ENCODE measurements at regions not wholly inside any gene's neighbourhood (a gene's known extent, or its start where the extent isn't known, plus 50 kb on each side); places are given as distances from the start of the nearest gene placed in this dataset.
"Not testable (repeated sequence)": the region's sequence is repeated elsewhere in the genome, so short reads cannot be mapped to it uniquely, and the experiment has no call there.

GRCh38 chr10:27388761-27389399, 115.2 kb upstream of the RAB18 start:
- DNase-seq: no peak

GRCh38 chr10:27383595-27384542, 120.2 kb upstream of the RAB18 start:
- no peak for DNase-seq

- no peak for DNase-seq
Observed at GRCh38 chr10:27382176-27382575, 121.9 kb upstream of the RAB18 start.

GRCh38 chr10:27380929-27381358, 123.2 kb upstream of the RAB18 start:
- no peak for DNase-seq

- not testable (repeated sequence) for DNase-seq
Observed at GRCh38 chr10:27379041-27379440, 125.1 kb upstream of the RAB18 start.

GRCh38 chr10:27373566-27374160, 130.4 kb upstream of the RAB18 start:
- DNase-seq: no peak

GRCh38 chr10:27372095-27372494, 131.5 kb upstream of the ACBD5 start:
- DNase-seq: no peak

- not testable (repeated sequence) for DNase-seq
Observed at GRCh38 chr10:27371375-27371774, 130.8 kb upstream of the ACBD5 start.

- no peak for DNase-seq
Observed at GRCh38 chr10:27369880-27370279, 129.3 kb upstream of the ACBD5 start.

- DNase-seq: no peak
Observed at GRCh38 chr10:27368706-27369105, 128.1 kb upstream of the ACBD5 start.

GRCh38 chr10:27366769-27367168, 126.2 kb upstream of the ACBD5 start:
- DNase-seq: no peak

- no peak for DNase-seq
Observed at GRCh38 chr10:27364028-27364427, 123.4 kb upstream of the ACBD5 start.

- DNase-seq: peak; percentile 84
Observed at GRCh38 chr10:27360581-27361172, 120.1 kb upstream of the ACBD5 start.

GRCh38 chr10:27359792-27360355, 119.3 kb upstream of the ACBD5 start:
- no peak for DNase-seq

- no peak for DNase-seq
Observed at GRCh38 chr10:27356738-27357137, 116.1 kb upstream of the ACBD5 start.

- no peak for DNase-seq
Observed at GRCh38 chr10:27355918-27356573, 115.4 kb upstream of the ACBD5 start.

GRCh38 chr10:27354643-27355270, 114.2 kb upstream of the ACBD5 start:
- not testable (repeated sequence) for DNase-seq

GRCh38 chr10:27354100-27354499, 113.5 kb upstream of the ACBD5 start:
- DNase-seq: not testable (repeated sequence)

GRCh38 chr10:27349987-27350386, 109.4 kb upstream of the ACBD5 start:
- DNase-seq: no peak

- DNase-seq: not testable (repeated sequence)
Observed at GRCh38 chr10:27347827-27348207, 107.2 kb upstream of the ACBD5 start.

- no peak for DNase-seq
Observed at GRCh38 chr10:27345455-27345920, 104.9 kb upstream of the ACBD5 start.
